NB4 (cell line): ENCODE measurements at regions not wholly inside any gene's neighbourhood (a gene's known extent, or its start where the extent isn't known, plus 50 kb on each side); places are given as distances from the start of the nearest gene placed in this dataset.

ENCODE experiments used
- CTCF ChIP-seq: IDR thresholded peaks from one replicate; pipeline ENCODE4 v1.5.1; 2012; ENCODE audit warnings: low read depth, low read length
- MAX ChIP-seq: IDR thresholded peaks from 2 replicates; pipeline ENCODE4 v1.6.1; 2011; ENCODE audit warnings: low read depth, low read length
- POLR2A ChIP-seq: IDR thresholded peaks from 2 replicates; pipeline ENCODE4 v1.6.1; 2011; ENCODE audit warnings: mild to moderate bottlenecking; ENCODE audit not compliant: insufficient read length; ENCODE audit errors: extremely low read depth

- TF ChIP-seq POLR2A, result no peak
- no peak for TF ChIP-seq CTCF
- TF ChIP-seq MAX, result no peak
Measured at GRCh38 chr5:97568382-97568781, 385.3 kb upstream of the RIOK2 start.
